ENCODE measurements at regions not wholly inside any gene's neighbourhood (a gene's known extent, or its start where the extent isn't known, plus 50 kb on each side); places are given as distances from the start of the nearest gene placed in this dataset.
"Not testable (repeated sequence)": the region's sequence is repeated elsewhere in the genome, so short reads cannot be mapped to it uniquely, and the experiment has no call there.

DNA sequence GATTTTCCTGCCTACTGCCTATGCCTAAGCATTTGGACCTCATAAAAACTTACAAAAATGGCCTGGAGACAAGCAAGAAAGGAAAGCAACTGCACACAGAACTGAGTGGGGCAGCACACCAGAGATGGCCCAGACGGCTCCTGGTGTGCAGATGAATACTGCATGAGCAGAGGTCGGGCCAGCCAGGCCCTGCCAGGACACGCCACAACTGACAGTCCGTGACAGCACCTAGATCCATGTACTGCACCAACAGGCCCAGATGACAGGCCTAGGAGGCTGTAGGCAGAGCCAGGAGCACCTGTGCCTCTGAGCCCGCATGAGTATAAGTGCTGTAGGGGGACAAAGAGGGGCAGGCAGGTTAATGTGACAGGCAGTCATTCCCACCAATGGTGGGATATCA lies 160.2 kb downstream of the IGLL1 start:
- no peak for DNase-seq (ENCODE audit: low spot score)
- intact Hi-C loops (cut with DNase I), result no loop called here

GRCh38 chr22:23419171-23419570 lies 160.9 kb downstream of the IGLL1 start:
- intact Hi-C loops (cut with DNase I), result no loop called here
- no peak for DNase-seq (ENCODE audit: low spot score)

DNA sequence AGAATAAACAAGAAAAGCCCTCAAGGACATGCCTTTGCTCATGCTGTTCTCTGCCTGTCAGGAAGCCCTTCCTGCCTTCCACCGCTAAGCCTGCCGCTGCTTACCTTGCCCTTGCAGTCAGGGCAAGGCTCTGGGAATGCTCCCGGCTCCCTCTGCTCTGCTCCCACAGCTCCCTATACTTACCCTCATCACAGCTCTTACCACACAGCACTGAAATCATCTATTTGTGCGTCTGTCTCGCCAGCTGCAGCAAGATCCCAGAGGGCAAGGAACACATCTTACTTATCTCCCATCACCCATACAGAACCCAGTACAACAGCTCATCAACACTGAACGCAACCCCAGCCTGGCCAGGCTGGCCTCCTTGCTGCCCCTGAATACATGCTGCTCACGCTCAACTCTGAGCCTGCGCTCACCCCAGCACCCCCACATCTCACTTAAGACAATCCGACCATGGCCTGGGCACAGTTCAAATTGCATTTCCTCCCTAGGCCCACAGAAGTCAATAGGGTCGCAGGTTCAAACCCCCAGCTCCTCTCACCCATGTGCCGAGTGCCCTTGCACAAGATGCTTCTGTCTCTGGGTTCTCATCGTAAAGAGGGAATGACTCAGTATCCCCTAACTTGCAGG lies 161.8 kb downstream of the IGLL1 start:
- intact Hi-C loops (cut with DNase I), result no loop called here
- DNase-seq (ENCODE audit: low spot score), result no peak

DNA sequence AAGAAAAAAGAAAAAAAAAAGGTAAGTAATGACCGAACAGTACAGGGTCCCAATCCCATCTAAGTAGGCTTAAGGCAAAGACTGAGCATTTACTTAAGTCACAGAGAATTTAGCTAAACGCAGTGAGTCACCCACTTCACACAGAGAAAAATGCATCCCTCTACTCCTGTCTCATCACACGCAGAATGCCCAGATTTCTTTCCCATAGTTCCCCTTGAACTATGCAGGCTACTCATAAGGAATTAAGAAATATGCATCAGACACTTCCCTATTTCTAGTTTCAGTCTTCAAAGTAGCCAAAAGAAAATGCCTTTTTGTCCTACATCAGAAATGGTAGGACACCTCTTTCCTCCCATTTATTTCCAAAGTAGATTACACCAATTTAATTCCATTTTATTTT lies 162.8 kb downstream of the IGLL1 start:
- intact Hi-C loops (cut with DNase I); DNase-seq (ENCODE audit: low spot score): not testable (repeated sequence)

DNA sequence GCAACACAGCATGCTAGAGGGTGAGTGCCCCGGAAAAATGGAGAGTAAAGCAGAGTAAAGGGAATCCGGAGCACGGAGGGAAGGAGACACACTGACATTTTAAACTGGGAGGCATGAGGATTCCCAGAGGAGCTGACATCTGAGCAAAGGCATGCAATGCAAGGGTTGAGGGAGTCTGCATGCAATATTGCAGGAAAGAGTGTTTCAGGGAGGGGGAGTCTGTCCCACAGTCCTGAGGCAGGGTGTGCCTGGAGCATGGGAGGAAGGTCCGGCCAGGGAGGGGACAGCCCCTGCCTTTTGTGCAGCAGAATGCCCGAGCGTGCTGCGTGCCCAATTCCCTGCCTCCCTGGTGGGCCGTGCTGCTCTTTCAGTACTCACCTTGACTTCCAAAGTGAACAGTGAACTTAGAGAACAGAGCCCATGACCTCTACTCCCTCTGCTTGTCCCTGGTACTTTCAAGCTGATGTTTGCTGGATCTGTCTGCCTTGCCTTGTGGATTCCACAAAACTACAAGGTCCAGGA lies 163.9 kb downstream of the IGLL1 start:
- intact Hi-C loops (cut with DNase I), result not testable (repeated sequence)
- DNase-seq (ENCODE audit: low spot score), result peak; percentile 63

- peak; percentile 3 for DNase-seq (ENCODE audit: low spot score)
- intact Hi-C loops (cut with DNase I), result no loop called here
Observed at GRCh38 chr22:23415490-23415851, 164.6 kb downstream of the IGLL1 start.

- intact Hi-C loops (cut with DNase I), result no loop called here
- DNase-seq (ENCODE audit: low spot score), result peak; percentile 39
Observed at GRCh38 chr22:23414727-23415489, 165.2 kb downstream of the IGLL1 start.

DNA sequence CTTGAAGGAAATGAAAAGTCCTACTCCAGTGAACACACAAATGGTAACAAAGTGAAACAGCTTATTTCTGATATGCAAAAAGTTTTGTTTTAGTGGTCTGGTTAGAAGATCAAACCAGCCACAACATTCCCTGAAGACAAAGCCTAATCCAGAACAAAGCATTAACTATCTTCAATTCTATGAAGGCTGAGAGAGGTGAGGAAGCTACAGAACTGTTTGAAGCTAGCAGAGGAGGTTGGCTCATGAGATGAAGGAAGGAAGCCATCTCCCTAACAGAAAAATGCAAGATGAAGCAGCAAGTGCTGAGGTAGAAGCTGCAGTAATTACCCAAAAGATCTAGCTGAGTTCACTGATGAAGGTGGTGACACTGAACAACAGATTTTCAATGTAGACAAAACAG lies 168.4 kb downstream of the IGLL1 start:
- DNase-seq (ENCODE audit: low spot score), result no peak
- intact Hi-C loops (cut with DNase I), result no loop called here

- peak; percentile 29 for DNase-seq (ENCODE audit: low spot score)
- intact Hi-C loops (cut with DNase I), result no loop called here
Observed at GRCh38 chr22:23410411-23410810, 169.7 kb downstream of the IGLL1 start.

DNA sequence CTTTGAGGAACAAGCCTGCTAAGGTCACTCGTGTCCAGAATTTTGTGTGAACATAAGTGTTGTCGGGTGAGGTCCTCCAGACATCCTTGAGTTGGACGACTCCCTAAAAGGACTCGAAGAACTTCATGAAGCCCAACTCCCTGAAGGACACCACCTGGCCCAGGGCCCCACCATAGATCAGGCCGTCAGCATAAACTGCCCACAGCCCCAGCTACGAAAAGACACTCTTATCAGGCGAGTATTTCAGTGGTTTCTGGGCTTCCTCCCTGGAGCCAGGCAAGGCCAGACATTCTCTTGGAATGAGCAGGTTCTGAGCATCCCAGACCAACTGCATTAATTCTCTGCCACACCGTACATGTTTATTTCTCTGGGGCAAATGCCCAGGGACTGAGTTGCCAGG lies 170.1 kb downstream of the IGLL1 start:
- peak; percentile 36 for DNase-seq (ENCODE audit: low spot score)
- intact Hi-C loops (cut with DNase I), result no loop called here

DNA sequence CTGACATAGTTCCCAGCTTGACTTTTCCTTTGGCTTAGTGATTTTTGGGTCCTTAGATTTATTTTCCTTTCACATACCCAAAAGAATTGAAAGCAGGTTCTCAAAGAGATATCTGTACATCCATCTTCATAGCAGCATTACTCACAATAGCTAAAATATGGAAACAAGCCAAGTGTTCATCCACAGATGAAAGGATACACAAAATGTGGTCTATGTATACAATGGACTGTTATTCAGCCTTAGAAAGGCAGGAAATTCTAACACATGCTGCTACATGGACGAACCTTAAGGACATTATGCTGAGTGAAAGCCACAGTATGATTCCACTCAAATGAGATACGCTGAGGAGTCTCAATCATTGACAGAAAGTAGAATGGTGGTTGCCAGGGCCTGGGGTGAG lies 171.8 kb downstream of the IGLL1 start:
- intact Hi-C loops (cut with DNase I), result no loop called here
- DNase-seq (ENCODE audit: low spot score), result no peak

DNA sequence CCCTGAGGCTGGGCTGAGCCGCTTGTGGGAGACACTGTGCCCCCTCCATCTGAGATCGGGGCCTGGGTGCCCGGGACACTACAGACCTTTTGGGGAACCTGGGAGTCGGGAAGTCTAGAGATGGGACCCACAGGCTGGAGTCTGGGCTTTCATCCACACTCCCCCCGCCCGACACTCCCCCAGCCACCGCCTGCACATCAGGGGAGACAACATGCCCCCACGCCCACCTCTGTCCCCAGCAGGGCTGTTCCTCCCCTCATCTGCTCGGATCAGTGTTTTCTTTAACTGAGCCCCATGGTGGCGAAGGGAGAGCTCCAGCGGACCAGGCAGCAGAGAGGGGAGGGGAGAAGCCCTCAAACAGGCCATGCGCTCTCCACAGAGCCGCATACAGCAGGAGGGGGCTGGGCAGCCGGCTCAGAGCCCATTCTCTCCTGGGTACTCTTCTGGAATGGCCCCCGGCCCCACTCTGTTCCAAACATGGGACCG lies 174.7 kb downstream of the IGLL1 start:
- intact Hi-C loops (cut with DNase I), result no loop called here
- DNase-seq (ENCODE audit: low spot score), result peak; percentile 66

DNA sequence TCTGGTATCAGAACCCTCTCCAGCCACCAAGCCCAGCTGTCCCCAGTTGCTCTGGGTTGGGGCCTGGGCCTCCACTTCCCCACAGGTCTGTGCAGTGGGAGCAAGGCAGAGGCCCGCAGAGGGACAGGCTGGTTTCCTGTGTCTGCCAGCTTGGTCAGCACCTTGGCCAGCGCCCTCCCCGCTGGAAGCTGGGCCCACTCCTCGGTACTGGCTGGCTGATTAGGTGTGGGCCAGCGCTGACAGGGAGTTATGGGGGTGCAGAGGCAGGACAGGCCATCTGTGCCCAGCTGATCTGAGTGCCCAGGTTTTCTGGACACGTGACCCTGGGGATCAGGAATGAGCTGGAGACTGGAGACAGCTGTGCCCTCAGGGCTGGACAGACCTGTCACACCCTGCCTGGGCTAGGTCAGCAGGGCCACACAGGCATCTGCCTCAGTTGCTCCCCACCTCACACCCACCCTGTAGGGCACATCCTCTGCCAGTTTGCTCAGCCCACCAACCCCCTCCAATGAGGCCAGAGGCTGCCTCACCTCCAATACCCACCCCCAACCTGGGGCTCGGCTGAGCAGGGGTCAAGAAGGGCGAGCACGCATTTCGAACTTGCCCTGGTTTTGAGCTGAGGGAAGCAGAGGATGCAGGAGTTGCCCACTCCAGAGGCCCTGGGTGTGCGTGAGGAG lies 175.3 kb downstream of the IGLL1 start:
- intact Hi-C loops (cut with DNase I), result loop anchor here (5.0 kb wide), 1 partner anchor 132 kb away; no protein-coding TSS in a partner anchor
- DNase-seq (ENCODE audit: low spot score), result peak; percentile 66

GRCh38 chr22:23403720-23404688 lies 176.1 kb downstream of the IGLL1 start:
- DNase-seq (ENCODE audit: low spot score), result peak; percentile 59
- intact Hi-C loops (cut with DNase I), result loop anchor here (5.0 kb wide), 1 partner anchor 133 kb away; no protein-coding TSS in a partner anchor

DNA sequence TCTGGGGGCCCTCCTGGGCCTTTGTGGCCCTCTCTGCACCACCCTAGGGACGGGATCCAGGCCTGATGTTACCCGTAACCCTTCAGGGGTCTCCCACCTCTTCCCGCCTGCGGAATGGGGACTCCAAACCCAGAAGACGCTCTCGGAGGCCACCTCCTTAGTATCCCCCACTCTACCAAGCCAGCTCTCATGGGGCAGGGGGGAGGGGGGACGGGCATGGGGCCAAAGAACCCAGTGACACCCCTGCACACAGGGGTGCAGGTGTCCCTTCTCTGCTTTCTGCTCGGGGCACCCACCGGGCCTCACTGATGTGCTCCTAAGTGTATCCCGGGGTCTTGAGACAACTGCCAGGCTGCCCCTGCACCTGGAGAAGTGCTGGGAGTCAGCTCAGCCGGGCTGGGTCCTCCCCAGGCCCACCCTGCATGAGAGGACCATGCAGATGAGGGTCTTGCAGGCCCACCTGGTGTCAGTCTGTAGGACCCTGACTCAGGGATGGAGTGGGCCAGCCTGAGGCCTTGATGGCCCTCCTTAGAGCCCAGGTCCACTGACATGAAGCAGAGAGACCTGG lies 176.9 kb downstream of the IGLL1 start:
- intact Hi-C loops (cut with DNase I), result loop anchor here (5.0 kb wide), 1 partner anchor 134 kb away; no protein-coding TSS in a partner anchor
- DNase-seq (ENCODE audit: low spot score), result peak; percentile 58

GRCh38 chr22:23402275-23403151 lies 177.6 kb downstream of the IGLL1 start:
- intact Hi-C loops (cut with DNase I), result loop anchor here (5.0 kb wide), 1 partner anchor 135 kb away; no protein-coding TSS in a partner anchor
- DNase-seq (ENCODE audit: low spot score), result peak; percentile 75

GRCh38 chr22:23401910-23402274 lies 178.2 kb downstream of the IGLL1 start:
- peak; percentile 71 for DNase-seq (ENCODE audit: low spot score)
- intact Hi-C loops (cut with DNase I), result loop anchor here (5.0 kb wide), 1 partner anchor 135 kb away; no protein-coding TSS in a partner anchor
